AML-193 (cell line): ENCODE measurements at regions not wholly inside any gene's neighbourhood (a gene's known extent, or its start where the extent isn't known, plus 50 kb on each side); places are given as distances from the start of the nearest gene placed in this dataset.
A peak's percentile ranks its signal among the peaks of the same experiment; 100 is the strongest.

Experiments
- DNase-seq, 2 experiments: peaks; one replicate each; lab custom pipeline; 2025; lab: John Stamatoyannopoulos, UW

- DNase-seq = no peak
Measured at GRCh38 chr11:81756864-81757595, 976.6 kb downstream of the FAM181B start.

GRCh38 chr11:81749245-81749644 lies 984.4 kb downstream of the FAM181B start:
- no peak for DNase-seq

- DNase-seq = no peak
Measured at GRCh38 chr11:81744336-81745116, 989.1 kb downstream of the FAM181B start.

DNA sequence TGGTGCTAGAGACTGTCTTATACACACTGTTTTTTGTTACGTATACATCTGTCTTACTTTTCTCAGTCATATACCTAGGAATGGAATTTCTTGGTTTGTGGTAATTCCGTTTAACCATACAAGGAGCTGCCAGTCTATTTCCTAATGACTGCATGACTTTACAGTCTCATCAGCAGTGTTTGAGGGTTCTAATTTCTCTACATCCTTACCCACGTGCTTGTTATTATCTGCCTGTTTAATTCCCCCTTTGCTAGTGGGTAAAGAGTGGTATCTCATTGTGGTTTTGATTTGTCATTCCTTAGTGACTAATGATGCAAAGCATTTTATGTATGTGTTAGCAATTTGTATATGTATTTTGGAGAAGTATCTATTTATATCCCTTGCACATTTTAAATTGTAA lies 1008.0 kb downstream of the FAM181B start:
- no peak for DNase-seq

DNA sequence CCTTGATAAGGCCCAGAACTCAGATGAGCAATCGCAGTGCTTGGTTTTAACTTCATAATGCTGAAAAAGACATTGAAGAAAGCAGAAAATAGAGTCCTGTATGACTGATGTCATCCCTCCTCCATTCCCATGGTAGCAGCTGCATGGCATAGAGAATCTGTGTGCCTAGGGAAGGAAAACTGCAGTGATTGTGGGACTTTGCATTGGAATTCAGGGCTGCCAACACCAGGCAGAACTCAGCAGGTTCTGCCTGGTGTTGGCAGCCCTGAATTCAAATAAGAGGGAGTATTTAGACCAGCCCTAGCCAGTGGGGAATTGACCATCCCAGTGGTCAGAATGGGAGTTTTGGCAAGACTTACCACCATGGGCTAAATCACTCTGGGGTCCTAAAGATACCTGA lies 1016.0 kb downstream of the FAM181B start:
- DNase-seq = no peak

- no peak for DNase-seq
Measured at GRCh38 chr11:81707881-81708280, 1025.8 kb downstream of the FAM181B start.

GRCh38 chr11:81705283-81705682 lies 1028.4 kb downstream of the FAM181B start:
- DNase-seq = no peak

GRCh38 chr11:81700076-81700475 lies 1033.6 kb downstream of the FAM181B start:
- no peak for DNase-seq

- no peak for DNase-seq
Measured at GRCh38 chr11:81687057-81687456, 1046.6 kb downstream of the FAM181B start.

GRCh38 chr11:81674211-81674610 lies 1059.5 kb downstream of the FAM181B start:
- no peak for DNase-seq

- no peak for DNase-seq
Measured at GRCh38 chr11:81673001-81673400, 1060.7 kb downstream of the FAM181B start.

- DNase-seq = no peak
Measured at GRCh38 chr11:81669935-81670543, 1063.6 kb downstream of the FAM181B start.

DNA sequence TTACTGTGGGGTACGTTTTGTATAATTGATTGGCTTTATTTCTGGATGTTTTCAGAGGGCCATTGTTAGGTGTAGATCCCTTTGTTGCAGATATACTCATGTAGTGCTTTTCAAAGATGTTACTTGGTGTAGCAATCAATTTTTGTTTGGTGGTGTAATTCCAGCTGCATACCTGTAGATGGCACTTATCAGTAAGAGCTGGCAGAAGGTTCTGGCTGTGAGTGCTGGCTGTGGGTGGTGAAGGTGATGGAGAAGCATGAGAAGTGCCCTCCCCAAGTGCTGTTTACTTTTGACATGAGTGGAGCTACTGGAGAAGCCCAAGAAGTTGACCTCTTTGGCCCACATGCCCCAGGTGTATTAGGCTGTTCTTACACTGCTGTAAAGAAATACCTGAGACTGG lies 1074.9 kb downstream of the FAM181B start:
- DNase-seq = peak; percentile 13 to 31

GRCh38 chr11:81655351-81655750 lies 1078.3 kb downstream of the FAM181B start:
- DNase-seq = no peak

- no peak for DNase-seq
Measured at GRCh38 chr11:81647374-81647773, 1086.3 kb downstream of the FAM181B start.

DNA sequence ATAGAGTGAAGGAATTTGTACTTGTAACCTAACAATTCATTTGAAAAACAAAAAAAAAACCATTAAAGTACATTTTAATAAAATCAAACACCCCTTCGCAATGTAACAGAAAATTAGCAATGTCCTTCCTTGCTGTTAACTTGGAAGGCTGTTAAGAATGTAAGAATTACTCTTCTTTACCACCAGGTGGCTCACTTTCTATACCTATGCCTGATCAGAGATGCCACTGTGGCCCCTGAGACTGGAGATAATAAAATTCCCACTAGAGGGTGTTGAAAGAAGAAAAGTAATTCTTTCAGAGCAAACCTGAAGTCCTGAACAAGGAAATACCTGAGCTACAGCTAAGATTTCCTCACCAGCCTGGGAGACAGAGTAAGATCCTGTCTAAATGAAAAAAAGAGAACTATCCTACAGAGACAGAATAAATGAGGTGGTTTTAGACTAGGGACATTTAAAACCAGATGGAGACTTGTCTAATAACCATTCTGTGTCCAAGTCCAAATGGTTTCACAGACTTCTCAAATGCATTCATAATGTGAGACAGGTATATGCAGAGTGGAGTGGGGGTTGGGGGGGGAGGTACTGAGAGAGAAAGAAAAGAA lies 1089.3 kb downstream of the FAM181B start:
- DNase-seq = peak; percentile 70 to 76

- no peak for DNase-seq
Measured at GRCh38 chr11:81634483-81634882, 1099.2 kb downstream of the FAM181B start.

DNA sequence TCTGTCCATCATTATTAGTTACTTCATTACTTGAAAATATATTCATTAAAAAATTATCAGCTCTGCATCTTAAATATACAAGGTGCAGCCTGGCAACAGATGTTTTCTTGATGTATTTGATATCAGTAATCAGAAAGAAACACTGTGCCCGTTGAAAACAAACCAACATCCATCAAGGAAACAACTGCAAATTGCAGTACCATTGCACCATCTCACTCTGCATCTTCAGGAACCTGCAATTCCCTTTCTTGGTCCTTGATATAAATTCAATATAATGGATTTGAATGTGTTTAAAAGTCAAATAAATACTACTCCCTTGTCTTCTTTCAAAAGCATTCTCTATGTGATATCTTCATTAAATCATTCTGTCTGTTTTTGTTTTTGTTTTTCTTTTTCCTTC lies 1131.2 kb downstream of the FAM181B start:
- DNase-seq = no peak

GRCh38 chr11:81596704-81597103 lies 1137.0 kb downstream of the FAM181B start:
- DNase-seq = no peak

DNA sequence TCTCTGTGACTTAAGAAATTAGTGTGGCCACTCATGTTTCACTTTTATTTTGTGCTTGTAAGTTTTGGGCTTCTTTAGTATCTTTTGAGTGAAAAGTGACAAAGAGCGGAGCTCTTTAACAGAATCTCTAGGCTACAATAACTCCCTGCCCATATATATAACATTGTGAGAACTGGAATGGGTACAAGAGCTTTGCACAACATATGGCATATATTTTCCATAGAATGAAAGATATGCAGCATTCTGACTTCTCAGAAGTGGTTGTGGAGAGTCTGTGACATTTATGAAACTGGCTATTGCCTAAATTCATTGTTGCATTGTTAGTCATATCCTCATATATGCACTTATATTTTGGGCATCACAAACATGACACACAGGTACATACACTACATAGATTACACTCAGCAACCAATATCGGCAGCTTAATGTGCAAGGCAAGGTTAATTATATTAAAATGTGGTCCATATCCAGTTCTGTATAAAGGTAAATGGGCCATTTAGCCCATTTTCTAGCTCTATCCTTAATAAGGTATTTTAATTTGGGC lies 1148.2 kb downstream of the FAM181B start:
- DNase-seq = no peak

- DNase-seq = no peak
Measured at GRCh38 chr11:81579339-81579738, 1154.3 kb downstream of the FAM181B start.

DNA sequence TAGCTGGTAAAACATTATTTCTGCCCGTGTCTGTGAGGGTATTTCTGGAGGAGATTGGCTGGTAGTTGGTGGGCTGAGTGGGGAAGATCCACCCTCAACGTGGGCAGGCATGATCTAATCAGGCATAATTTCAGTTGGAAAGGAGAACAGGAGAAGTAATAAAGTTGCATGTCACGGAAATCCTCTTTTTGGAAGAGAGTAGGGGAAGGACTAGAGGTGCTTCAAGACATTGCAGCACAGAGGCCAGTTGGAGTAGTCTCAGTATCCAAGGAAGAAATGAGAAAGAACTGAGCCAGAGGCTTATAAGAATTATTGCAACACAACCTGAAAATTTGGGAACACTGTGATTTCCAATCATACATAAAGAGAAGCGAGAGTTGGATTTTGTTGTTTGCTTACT lies 1155.1 kb downstream of the FAM181B start:
- DNase-seq = no peak
